ENCODE measurements at regions not wholly inside any gene's neighbourhood (a gene's known extent, or its start where the extent isn't known, plus 50 kb on each side); places are given as distances from the start of the nearest gene placed in this dataset.

- no peak overlapping the region for H3K4me3 ChIP-seq (ENCODE audit: low read depth, low read length)
- ChIA-PET CTCF (interaction anchor here (0.7 kb wide), 1 partner anchor 201 kb away, joined by 3 read pairs; no protein-coding TSS in a partner anchor), POLR2A (no interaction called here)
- DNase-seq (ENCODE audit: low read depth, low spot score): no peak
- TF ChIP-seq, protein P1, sequence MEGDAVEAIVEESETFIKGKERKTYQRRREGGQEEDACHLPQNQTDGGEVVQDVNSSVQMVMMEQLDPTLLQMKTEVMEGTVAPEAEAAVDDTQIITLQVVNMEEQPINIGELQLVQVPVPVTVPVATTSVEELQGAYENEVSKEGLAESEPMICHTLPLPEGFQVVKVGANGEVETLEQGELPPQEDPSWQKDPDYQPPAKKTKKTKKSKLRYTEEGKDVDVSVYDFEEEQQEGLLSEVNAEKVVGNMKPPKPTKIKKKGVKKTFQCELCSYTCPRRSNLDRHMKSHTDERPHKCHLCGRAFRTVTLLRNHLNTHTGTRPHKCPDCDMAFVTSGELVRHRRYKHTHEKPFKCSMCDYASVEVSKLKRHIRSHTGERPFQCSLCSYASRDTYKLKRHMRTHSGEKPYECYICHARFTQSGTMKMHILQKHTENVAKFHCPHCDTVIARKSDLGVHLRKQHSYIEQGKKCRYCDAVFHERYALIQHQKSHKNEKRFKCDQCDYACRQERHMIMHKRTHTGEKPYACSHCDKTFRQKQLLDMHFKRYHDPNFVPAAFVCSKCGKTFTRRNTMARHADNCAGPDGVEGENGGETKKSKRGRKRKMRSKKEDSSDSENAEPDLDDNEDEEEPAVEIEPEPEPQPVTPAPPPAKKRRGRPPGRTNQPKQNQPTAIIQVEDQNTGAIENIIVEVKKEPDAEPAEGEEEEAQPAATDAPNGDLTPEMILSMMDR (IDR thresholded peaks at IDR 0.05; ENCODE audit: insufficient read depth, low read length, missing control alignments): no peak
These were observed 196.0 kb upstream of the BCL6 start for GRCh38 chr3:187941135-187941847.

- no peak for DNase-seq (ENCODE audit: low read depth, low spot score)
- ChIA-PET CTCF (interaction anchor here (0.7 kb wide), 2 partner anchors 24 to 202 kb away, joined by 3 read pairs; no protein-coding TSS in a partner anchor), POLR2A (no interaction called here)
- TF ChIP-seq, protein P1 (IDR thresholded peaks at IDR 0.05; ENCODE audit: insufficient read depth, low read length, missing control alignments): no peak
- no peak overlapping the region for H3K4me3 ChIP-seq (ENCODE audit: low read depth, low read length)
These were observed 196.6 kb upstream of the BCL6 start for GRCh38 chr3:187941848-187942194.

GRCh38 chr3:187942658-187943241, 197.5 kb upstream of the BCL6 start:
- DNase-seq (ENCODE audit: low read depth, low spot score): no peak
- POLR2A ChIA-PET: no interaction called here
- TF ChIP-seq, protein P1 (IDR thresholded peaks at IDR 0.05; ENCODE audit: insufficient read depth, low read length, missing control alignments): no peak

GRCh38 chr3:187943677-187944389, 198.6 kb upstream of the BCL6 start:
- POLR2A ChIA-PET: no interaction called here
- TF ChIP-seq, protein P1 (IDR thresholded peaks at IDR 0.05; ENCODE audit: insufficient read depth, low read length, missing control alignments): no peak
- CTCF ChIA-PET: interaction anchor here (0.8 to 3.1 kb wide), 5 partner anchors 11 to 203 kb away, joined by 3 to 12 read pairs (median 3); no protein-coding TSS in a partner anchor
- H3K4me3 ChIP-seq (ENCODE audit: low read depth, low read length): no peak overlapping the region
- DNase-seq (ENCODE audit: low read depth, low spot score): no peak

More at GRCh38 chr3:187942658-187943241, 197.5 kb upstream of the BCL6 start:
- H3K4me3 ChIP-seq (ENCODE audit: low read depth, low read length): no peak overlapping the region
- CTCF ChIA-PET: interaction anchor here (0.7 to 1.2 kb wide), 3 partner anchors 13 to 202 kb away, joined by 3 read pairs; no protein-coding TSS in a partner anchor

GRCh38 chr3:187944390-187945179, 199.3 kb upstream of the BCL6 start:
- no peak for DNase-seq (ENCODE audit: low read depth, low spot score)
- H3K4me3 ChIP-seq (ENCODE audit: low read depth, low read length): no peak overlapping the region
- CTCF ChIA-PET: interaction anchor here (1.4 to 3.1 kb wide), 2 partner anchors 195 to 197 kb away, joined by 3 to 12 read pairs; no protein-coding TSS in a partner anchor
- POLR2A ChIA-PET: no interaction called here
- TF ChIP-seq, protein P1 (IDR thresholded peaks at IDR 0.05; ENCODE audit: insufficient read depth, low read length, missing control alignments): no peak
